ENCODE measurements at regions not wholly inside any gene's neighbourhood (a gene's known extent, or its start where the extent isn't known, plus 50 kb on each side); places are given as distances from the start of the nearest gene placed in this dataset.

- no peak overlapping the region for H4K8ac ChIP-seq (ENCODE audit: extremely low read depth, insufficient read depth, low read length)
- no peak overlapping the region for H3K27ac ChIP-seq (ENCODE audit: low read depth, low read length)
- no peaks in the 10 kb centered on the region for H3K36me3 ChIP-seq (ENCODE audit: control insufficient read depth in 2 of 4, insufficient read depth in 4 of 4, low read length in 3 of 4)
- no peak overlapping the region for H2BK5ac ChIP-seq (ENCODE audit: low read depth, low read length)
- ChIA-PET CTCF (ENCODE audit: partially characterized antibody) (no interaction called here), POLR2A (ENCODE audit: partially characterized antibody) (no interaction called here)
- H3K9ac ChIP-seq (replicated peaks in 1 of 4; ENCODE audit: extremely low read depth in 1 of 4, low read depth in 3 of 4, low read length in 3 of 4): no peak overlapping the region
- DNase-seq (ENCODE audit: low read depth in 1 of 2, low spot score in 2 of 2) (no peak), FAIRE-seq (no peak)
- H3K4me2 ChIP-seq (ENCODE audit: insufficient read depth in 1 of 2, low read depth in 2 of 2, low read length in 2 of 2): no peak overlapping the region
- no peak overlapping the region for H4K91ac ChIP-seq (replicated peaks; ENCODE audit: insufficient read length, low read length)
- H2BK120ac ChIP-seq (replicated peaks; ENCODE audit: low read depth, low read length): no peak overlapping the region
- no peaks in the 10 kb centered on the region for H3K27me3 ChIP-seq (replicated peaks in 1 of 4; ENCODE audit: control insufficient read depth in 3 of 4, extremely low read depth in 1 of 4, insufficient read depth in 3 of 4, low read length in 3 of 4)
- no peak overlapping the region for H2BK12ac ChIP-seq (ENCODE audit: low read depth, low read length)
- no peaks in the 10 kb centered on the region for H4K20me1 ChIP-seq (replicated peaks in 1 of 2; ENCODE audit: control insufficient read depth in 1 of 2, insufficient read depth in 2 of 2, low read length in 2 of 2)
- H3K4ac ChIP-seq (replicated peaks; ENCODE audit: insufficient read length, low read depth, low read length): no peak overlapping the region
- no peaks in the 10 kb centered on the region for H3K9me3 ChIP-seq (ENCODE audit: insufficient read depth in 2 of 2, low read depth in 1 of 2, low read length in 1 of 2)
- no peaks in the 10 kb centered on the region for H3K79me1 ChIP-seq (ENCODE audit: low read depth, low read length)
- WGBS, 2 experiments (ENCODE audit: extremely low coverage in 1 of 2, insufficient coverage in 1 of 2, insufficient read length in 1 of 2, insufficient replicate concordance in 2 of 2, low coverage in 1 of 2, low lambda C conversion rate in 2 of 2, missing lambda C conversion rate in 1 of 2): 96% methylated on average over 5 of the region's 5 CpGs; no CpG with 5 or more reads in 1 of the 2 experiments
- H2AFZ ChIP-seq (ENCODE audit: low read length): no peak overlapping the region
- H3K14ac ChIP-seq (ENCODE audit: insufficient read length): no peak overlapping the region
- H3K4me1 ChIP-seq (replicated peaks in 1 of 4; ENCODE audit: control insufficient read depth in 3 of 4, insufficient read depth in 4 of 4, low read length in 3 of 4): no peaks in the 10 kb centered on the region
- H3K56ac ChIP-seq (replicated peaks; ENCODE audit: insufficient read length, low read depth, low read length): no peak overlapping the region
- no peak overlapping the region for H2BK20ac ChIP-seq (ENCODE audit: low read length)
- H3K18ac ChIP-seq (ENCODE audit: extremely low read depth, low read length): no peak overlapping the region
- H3K23ac ChIP-seq (ENCODE audit: insufficient read length): no peak overlapping the region
- no peak overlapping the region for H4K5ac ChIP-seq (ENCODE audit: insufficient read length, low read depth, low read length)
- no peaks in the 10 kb centered on the region; a peak in 1 of 4 replicates for H3K79me2 ChIP-seq (ENCODE audit: control insufficient read depth in 1 of 2, insufficient read depth in 2 of 2, low read length in 2 of 2)
- H2BK15ac ChIP-seq (ENCODE audit: low read length): no peak overlapping the region
- no peak overlapping the region for H2AK5ac ChIP-seq (ENCODE audit: low read depth, low read length)
- no peak for TF ChIP-seq CHD1 (IDR thresholded peaks at IDR 0.05; ENCODE audit: low read depth, low read length)
- TF ChIP-seq EP300 (IDR thresholded peaks at IDR 0.05; ENCODE audit: borderline replicate concordance in 1 of 2, low read depth in 2 of 2, low read length in 2 of 2): no peak
- no peak for TF ChIP-seq HDAC2 (IDR thresholded peaks at IDR 0.05; ENCODE audit: borderline replicate concordance in 1 of 2, low read depth in 2 of 2, low read length in 2 of 2)
- TF ChIP-seq KDM4A (IDR thresholded peaks at IDR 0.05; ENCODE audit: low read depth, low read length, severe bottlenecking): no peak
- TF ChIP-seq FOSL1 (IDR thresholded peaks at IDR 0.05; ENCODE audit: insufficient read depth, low read depth, low read length): no peak
- TF ChIP-seq SIX5 (IDR thresholded peaks at IDR 0.05; ENCODE audit: low read depth, low read length): no peak
- no peak for TF ChIP-seq SRF (IDR thresholded peaks at IDR 0.05; ENCODE audit: low read depth, low read length)
- TF ChIP-seq CTBP2 (IDR thresholded peaks at IDR 0.05; ENCODE audit: borderline replicate concordance, insufficient read depth, insufficient read length, low read length): no peak
- no peak for TF ChIP-seq CBX5 (IDR thresholded peaks at IDR 0.05; ENCODE audit: low read depth, low read length)
- no peak for TF ChIP-seq CEBPB (IDR thresholded peaks at IDR 0.05; ENCODE audit: low read depth, low read length)
- no peak for TF ChIP-seq TAF7 (optimal IDR thresholded peaks at IDR 0.05; ENCODE audit: borderline replicate concordance, low read depth, low read length)
- no peak for TF ChIP-seq BCL11A (IDR thresholded peaks at IDR 0.05; ENCODE audit: low read depth in 2 of 2, low read length in 2 of 2)
- no peak overlapping the region for H3K4me3 ChIP-seq (ENCODE audit: extremely low read depth in 1 of 4, insufficient read depth in 2 of 4, low read depth in 3 of 4, low read length in 4 of 4)
- peaks cover 3% of the 10 kb centered on the region; the same call in 1 of the 2 replicates for H3K23me2 ChIP-seq (ENCODE audit: low read depth, low read length)
Measured at GRCh38 chr5:2184026-2184366, 301.3 kb upstream of the IRX4 start.

Measured in H1 (cell line).